Mammary epithelial cell (primary cell): ENCODE measurements at regions not wholly inside any gene's neighbourhood (a gene's known extent, or its start where the extent isn't known, plus 50 kb on each side); places are given as distances from the start of the nearest gene placed in this dataset.

Experiments
- CTCF ChIP-seq, 2 donors: IDR thresholded peaks in 1 of 2; conservative IDR thresholded peaks in 1 of 2; 2 replicates each; pipeline ENCODE4 v1.5.1; 2011 to 2012; ENCODE audit warnings: inconsistent platforms in 2 of 2, low read length in 2 of 2, mild to moderate bottlenecking in 2 of 2, control low read depth in 1 of 2, low read depth in 1 of 2; ENCODE audit not compliant: insufficient read depth in 1 of 2; ENCODE audit errors: extremely low read depth in 1 of 2
- EZH2 ChIP-seq: IDR thresholded peaks from 2 replicates; pipeline ENCODE4 v1.6.1; 2012; ENCODE audit warnings: low read length, inconsistent platforms, borderline replicate concordance

- TF ChIP-seq CTCF (conservative IDR thresholded peaks at IDR 0.05 in 1 of 2, IDR thresholded peaks at IDR 0.05 in 1 of 2; ENCODE audit: extremely low read depth in 1 of 2, insufficient read depth in 1 of 2, low read depth in 1 of 2, low read length in 2 of 2), result no peak
- no peak for TF ChIP-seq EZH2
These were observed 81.6 kb upstream of the ICA1 start for GRCh38 chr7:8343556-8343955.
